Keratinocyte (primary cell): ENCODE measurements at regions not wholly inside any gene's neighbourhood (a gene's known extent, or its start where the extent isn't known, plus 50 kb on each side); places are given as distances from the start of the nearest gene placed in this dataset.

ENCODE experiments used
- EZH2 ChIP-seq: IDR thresholded peaks from one replicate; pipeline ENCODE4 v1.6.1; 2012; ENCODE audit warnings: inconsistent platforms, mild to moderate bottlenecking, low read length, moderate library complexity
- TF ChIP-seq, protein P1 (sequence below), 3 experiments: IDR thresholded peaks in 1 of 3; conservative IDR thresholded peaks in 1 of 3; optimal IDR thresholded peaks in 1 of 3; 2 replicates in 2 of 3; 3 replicates in 1 of 3; pipeline versions ENCODE3 to v1.5.1; 2011; ENCODE audit warnings: low read length in 3 of 3, mild to moderate bottlenecking in 3 of 3, moderate library complexity in 2 of 3, control low read depth in 1 of 3, inconsistent platforms in 1 of 3; ENCODE audit not compliant: insufficient read depth in 2 of 3; ENCODE audit errors: extremely low read depth in 1 of 3

DNA sequence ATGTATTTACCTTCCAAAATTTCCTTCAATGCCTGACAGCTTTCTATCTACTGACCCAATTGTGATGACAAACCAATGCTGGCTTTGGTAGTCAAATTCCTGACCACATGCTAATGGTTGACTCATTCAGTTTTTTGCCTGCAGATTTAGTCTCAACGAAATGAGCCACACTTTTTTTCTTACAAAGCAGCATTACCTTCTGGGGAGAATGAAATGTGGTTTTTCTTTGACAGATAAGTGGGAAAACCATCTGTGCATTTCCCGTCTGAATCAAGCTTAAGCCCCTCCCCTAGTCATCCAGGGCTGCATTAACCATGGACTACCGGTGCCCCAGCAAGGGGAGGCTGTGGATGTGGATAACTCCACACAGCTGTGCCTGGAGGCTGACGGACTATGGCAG lies 99.6 kb upstream of the TAF11L2 start:
- TF ChIP-seq, protein P1, sequence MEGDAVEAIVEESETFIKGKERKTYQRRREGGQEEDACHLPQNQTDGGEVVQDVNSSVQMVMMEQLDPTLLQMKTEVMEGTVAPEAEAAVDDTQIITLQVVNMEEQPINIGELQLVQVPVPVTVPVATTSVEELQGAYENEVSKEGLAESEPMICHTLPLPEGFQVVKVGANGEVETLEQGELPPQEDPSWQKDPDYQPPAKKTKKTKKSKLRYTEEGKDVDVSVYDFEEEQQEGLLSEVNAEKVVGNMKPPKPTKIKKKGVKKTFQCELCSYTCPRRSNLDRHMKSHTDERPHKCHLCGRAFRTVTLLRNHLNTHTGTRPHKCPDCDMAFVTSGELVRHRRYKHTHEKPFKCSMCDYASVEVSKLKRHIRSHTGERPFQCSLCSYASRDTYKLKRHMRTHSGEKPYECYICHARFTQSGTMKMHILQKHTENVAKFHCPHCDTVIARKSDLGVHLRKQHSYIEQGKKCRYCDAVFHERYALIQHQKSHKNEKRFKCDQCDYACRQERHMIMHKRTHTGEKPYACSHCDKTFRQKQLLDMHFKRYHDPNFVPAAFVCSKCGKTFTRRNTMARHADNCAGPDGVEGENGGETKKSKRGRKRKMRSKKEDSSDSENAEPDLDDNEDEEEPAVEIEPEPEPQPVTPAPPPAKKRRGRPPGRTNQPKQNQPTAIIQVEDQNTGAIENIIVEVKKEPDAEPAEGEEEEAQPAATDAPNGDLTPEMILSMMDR (optimal IDR thresholded peaks at IDR 0.05 in 1 of 3, IDR thresholded peaks at IDR 0.05 in 1 of 3, conservative IDR thresholded peaks at IDR 0.05 in 1 of 3; ENCODE audit: extremely low read depth in 1 of 3, insufficient read depth in 2 of 3, low read length in 3 of 3): peak in 1 of 3 experiments; percentile 3
- no peak for TF ChIP-seq EZH2
